Vagina (tissue), 2 donors: ENCODE measurements at regions not wholly inside any gene's neighbourhood (a gene's known extent, or its start where the extent isn't known, plus 50 kb on each side); places are given as distances from the start of the nearest gene placed in this dataset.
"Not testable (repeated sequence)": the region's sequence is repeated elsewhere in the genome, so short reads cannot be mapped to it uniquely, and the experiment has no call there.

Source experiments
- DNase-seq, 2 donors: peaks; one replicate each; pipeline ENCODE4 v3.0.0-alpha.2; 2017; ENCODE audit errors: extremely low spot score in 2 of 2
- H3K27ac ChIP-seq: fragments of 200-600 bp; sonication (generic); one replicate; pipeline ENCODE4 v1.5.1; 2019
- H3K27me3 ChIP-seq: fragments of 200-600 bp; sonication (generic); one replicate; pipeline ENCODE4 v1.5.1; 2019
- H3K36me3 ChIP-seq, 2 donors: fragments of 200-600 bp; sonication (generic); one replicate each; pipeline ENCODE4 v1.5.1; 2017 to 2019
- H3K4me1 ChIP-seq: fragments of 200-600 bp; sonication (generic); one replicate; pipeline ENCODE4 v1.5.1; 2019
- H3K4me3 ChIP-seq, 2 donors: fragments of 200-600 bp; sonication (generic); 1 replicate in 1 of 2; 2 replicates in 1 of 2; pipeline ENCODE4 v1.5.1; 2016 to 2019
- H3K9me3 ChIP-seq: fragments of 200-600 bp; sonication (generic); one replicate; pipeline ENCODE4 v1.5.1; 2019
- CTCF ChIP-seq, 3 experiments: fragments of 450-650 bp in 2 of 3; fragments of 200-600 bp in 1 of 3; sonication (generic) in 1 of 3; IDR thresholded peaks; one replicate each; pipeline ENCODE4 v1.5.1; 2017 to 2019; ENCODE audit warnings: antibody characterized with exemption in 3 of 3, mild to moderate bottlenecking in 2 of 3, moderate library complexity in 2 of 3
- POLR2A ChIP-seq, 2 donors: fragments of 450-650 bp; IDR thresholded peaks; one replicate each; pipeline ENCODE4 v1.6.1; 2017; ENCODE audit warnings: antibody characterized with exemption in 2 of 2, mild to moderate bottlenecking in 2 of 2, moderate library complexity in 2 of 2
- POLR2AphosphoS5 ChIP-seq, 2 donors: sonication (generic); formaldehyde crosslinking; IDR thresholded peaks; one replicate each; pipeline ENCODE4 v1.9.0; 2017; ENCODE audit warnings: antibody characterized with exemption in 2 of 2, mild to moderate bottlenecking in 2 of 2, low read depth in 1 of 2; ENCODE audit not compliant: insufficient read depth in 1 of 2
- intact Hi-C: fragments of 100-400 bp; cut with DNase I; formaldehyde crosslinking; loops from one replicate; pipeline ENCODE4 v1.15.1; 2023

DNA sequence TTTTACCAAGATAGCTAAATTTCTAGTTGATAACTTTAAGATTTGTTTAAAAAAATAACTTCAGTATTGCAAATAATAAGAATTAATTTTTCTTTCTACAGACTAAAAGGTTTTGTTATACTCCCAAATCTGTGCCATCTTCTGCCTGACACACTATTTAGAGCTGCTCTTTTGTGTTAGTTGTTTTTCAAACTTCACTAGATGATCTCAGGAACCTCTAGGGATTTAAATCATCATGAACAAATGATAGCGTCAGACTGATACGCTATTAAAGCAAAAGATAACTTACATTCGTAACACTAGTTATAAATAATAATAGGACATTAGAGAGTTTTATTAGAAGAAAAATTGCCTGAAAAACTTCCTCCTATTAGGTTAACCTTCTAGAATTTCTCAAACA is 243.1 kb upstream of the CXADR start:
- no peak for DNase-seq
- Histone ChIP-seq H3K27ac (peak overlapping the region; percentile 23), H3K4me3 (no peak overlapping the region), H3K4me1 (no peaks in the 10 kb centered on the region), H3K36me3 (no peaks in the 10 kb centered on the region), H3K9me3 (no peaks in the 10 kb centered on the region), H3K27me3 (no peaks in the 10 kb centered on the region)
- no peak for TF ChIP-seq POLR2AphosphoS5 (IDR thresholded peaks at IDR 0.05; ENCODE audit: insufficient read depth in 1 of 2, low read depth in 1 of 2)
- TF ChIP-seq POLR2A (IDR thresholded peaks at IDR 0.05), result no peak
- TF ChIP-seq CTCF (IDR thresholded peaks at IDR 0.05), result no peak
- intact Hi-C loops, result loop anchor here (10.0 kb wide), 1 partner anchor 1265 kb away; no protein-coding TSS in a partner anchor

GRCh38 chr21:17270229-17270628 is 242.6 kb upstream of the CXADR start:
- intact Hi-C loops, result no loop called here
- H3K27ac ChIP-seq, result peak overlapping the region; percentile 23
- H3K9me3 ChIP-seq, result no peaks in the 10 kb centered on the region
- TF ChIP-seq POLR2AphosphoS5 (IDR thresholded peaks at IDR 0.05; ENCODE audit: insufficient read depth in 1 of 2, low read depth in 1 of 2) (peak in 1 of 2 donors; percentile 62), CTCF (IDR thresholded peaks at IDR 0.05) (peak; percentile 16 to 76 (median 31)), POLR2A (IDR thresholded peaks at IDR 0.05) (no peak)
- no peaks in the 10 kb centered on the region for H3K27me3 ChIP-seq
- no peak overlapping the region for H3K4me3 ChIP-seq
- no peak for DNase-seq
- H3K4me1 ChIP-seq, result no peaks in the 10 kb centered on the region
- no peaks in the 10 kb centered on the region for H3K36me3 ChIP-seq

- no peaks in the 10 kb centered on the region for H3K36me3 ChIP-seq
- TF ChIP-seq POLR2AphosphoS5 (IDR thresholded peaks at IDR 0.05; ENCODE audit: insufficient read depth in 1 of 2, low read depth in 1 of 2), result no peak
- TF ChIP-seq CTCF (IDR thresholded peaks at IDR 0.05), result no peak
- no peak for DNase-seq
- no peaks in the 10 kb centered on the region for H3K9me3 ChIP-seq
- intact Hi-C loops, result no loop called here
- no peaks in the 10 kb centered on the region for H3K27me3 ChIP-seq
- H3K4me1 ChIP-seq, result no peaks in the 10 kb centered on the region
- no peak overlapping the region for H3K4me3 ChIP-seq
- H3K27ac ChIP-seq, result no peak overlapping the region
Observed at GRCh38 chr21:17279663-17280062, 233.2 kb upstream of the CXADR start.

DNA sequence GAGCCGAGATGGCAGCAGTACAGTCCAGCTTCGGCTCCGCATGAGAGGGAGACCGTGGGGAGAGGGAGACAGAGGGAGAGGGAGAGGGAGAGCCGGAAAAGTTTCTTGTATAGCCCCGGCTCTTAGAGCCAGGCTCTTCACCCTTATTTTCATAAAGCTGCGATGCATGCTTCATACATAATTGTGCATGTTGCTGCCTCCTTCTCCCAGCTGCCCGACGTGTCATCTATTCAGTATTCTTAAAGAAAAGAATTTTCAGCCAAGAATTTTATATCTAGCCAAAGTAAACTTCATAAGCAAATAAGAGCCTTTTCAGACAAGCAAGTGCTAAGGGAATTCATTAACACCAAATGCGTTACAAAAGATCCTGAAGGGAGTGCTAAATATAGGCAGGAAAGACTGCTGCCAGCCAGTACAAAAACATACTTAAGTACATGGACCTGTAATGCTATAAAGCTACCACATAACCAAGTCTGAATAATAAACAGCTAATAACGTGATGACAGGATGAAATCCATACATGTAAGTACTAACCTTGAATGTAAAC is 219.8 kb upstream of the CXADR start:
- H3K36me3 ChIP-seq, intact Hi-C loops, H3K27ac ChIP-seq, DNase-seq, H3K27me3 ChIP-seq, H3K4me3 ChIP-seq, H3K9me3 ChIP-seq, H3K4me1 ChIP-seq: not testable (repeated sequence)

DNA sequence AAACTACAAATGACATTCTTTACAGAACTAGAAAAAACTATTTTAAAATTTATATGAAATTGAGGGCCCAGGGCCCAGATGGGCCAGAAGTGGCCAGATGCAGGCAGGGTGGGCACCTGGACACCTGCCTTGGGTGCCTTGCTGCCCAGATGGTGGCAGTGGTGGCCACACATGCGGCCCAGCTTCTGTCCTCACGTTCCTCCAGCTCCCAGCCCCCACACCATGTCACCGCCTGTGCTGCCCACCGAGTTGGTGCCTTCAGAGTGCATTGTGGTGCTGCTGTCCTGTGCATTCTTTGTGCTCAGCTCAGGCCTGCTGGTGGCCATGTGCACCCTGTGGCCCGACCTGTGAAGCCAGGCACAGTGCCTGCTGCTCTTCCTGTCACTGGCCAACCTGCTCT is 216.8 kb upstream of the CXADR start:
- TF ChIP-seq POLR2AphosphoS5 (IDR thresholded peaks at IDR 0.05; ENCODE audit: insufficient read depth in 1 of 2, low read depth in 1 of 2) (no peak), CTCF (IDR thresholded peaks at IDR 0.05) (no peak), POLR2A (IDR thresholded peaks at IDR 0.05) (no peak)
- intact Hi-C loops, result no loop called here
- no peaks in the 10 kb centered on the region for H3K36me3 ChIP-seq
- H3K4me1 ChIP-seq, result no peaks in the 10 kb centered on the region
- no peak overlapping the region for H3K4me3 ChIP-seq
- DNase-seq, result no peak
- H3K9me3 ChIP-seq, result peaks cover 7% of the 10 kb centered on the region
- H3K27ac ChIP-seq, result no peak overlapping the region
- H3K27me3 ChIP-seq, result no peaks in the 10 kb centered on the region

- not testable (repeated sequence) for DNase-seq
Observed at GRCh38 chr21:17299576-17299975, 213.3 kb upstream of the CXADR start.

DNA sequence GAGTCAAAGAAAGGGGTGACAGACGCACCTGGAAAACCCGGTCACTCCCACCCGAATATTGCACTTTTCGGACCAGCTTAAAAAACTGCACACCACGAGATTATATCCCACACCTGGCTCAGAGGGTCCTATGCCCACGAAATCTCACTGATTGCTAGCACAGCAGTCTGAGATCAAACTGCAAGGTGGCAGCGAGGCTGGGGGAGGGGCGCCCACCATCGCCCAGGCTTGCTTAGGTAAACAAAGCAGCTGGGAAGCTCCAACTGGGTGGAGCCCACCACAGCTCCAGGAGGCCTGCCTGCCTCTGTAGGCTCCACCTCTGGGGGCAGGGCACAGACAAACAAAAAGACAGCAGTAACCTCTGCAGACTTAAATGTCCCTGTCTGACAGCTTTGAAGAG is 185.1 kb upstream of the CXADR start:
- H3K27me3 ChIP-seq, DNase-seq, H3K27ac ChIP-seq, intact Hi-C loops, H3K36me3 ChIP-seq, H3K9me3 ChIP-seq, H3K4me3 ChIP-seq, H3K4me1 ChIP-seq: not testable (repeated sequence)

More at GRCh38 chr21:17299576-17299975, 213.3 kb upstream of the CXADR start:
- H3K36me3 ChIP-seq, H3K27ac ChIP-seq, H3K4me3 ChIP-seq, H3K4me1 ChIP-seq, H3K9me3 ChIP-seq, H3K27me3 ChIP-seq, intact Hi-C loops: not testable (repeated sequence)
